ENCODE measurements at regions not wholly inside any gene's neighbourhood (a gene's known extent, or its start where the extent isn't known, plus 50 kb on each side); places are given as distances from the start of the nearest gene placed in this dataset.

GRCh38 chr2:155162494-155162893 lies 464.0 kb downstream of the KCNJ3 start:
- DNase-seq (ENCODE audit: low read depth), result no peak
- H3K4me3 ChIP-seq (ENCODE audit: low read depth, low read length), result no peak overlapping the region
- no peak for TF ChIP-seq CTCF (IDR thresholded peaks at IDR 0.05; ENCODE audit: insufficient read depth, low read length)

- H3K4me3 ChIP-seq (ENCODE audit: low read depth, low read length), result no peak overlapping the region
- TF ChIP-seq CTCF (IDR thresholded peaks at IDR 0.05; ENCODE audit: insufficient read depth, low read length), result no peak
- DNase-seq (ENCODE audit: low read depth), result no peak
These were observed 462.8 kb downstream of the KCNJ3 start for GRCh38 chr2:155161314-155161713.

GRCh38 chr2:155157711-155158110 lies 459.2 kb downstream of the KCNJ3 start:
- TF ChIP-seq CTCF (IDR thresholded peaks at IDR 0.05; ENCODE audit: insufficient read depth, low read length), result no peak
- no peak for DNase-seq (ENCODE audit: low read depth)
- H3K4me3 ChIP-seq (ENCODE audit: low read depth, low read length), result no peak overlapping the region

- no peak for TF ChIP-seq CTCF (IDR thresholded peaks at IDR 0.05; ENCODE audit: insufficient read depth, low read length)
- no peak overlapping the region for H3K4me3 ChIP-seq (ENCODE audit: low read depth, low read length)
- DNase-seq (ENCODE audit: low read depth), result no peak
These were observed 458.6 kb downstream of the KCNJ3 start for GRCh38 chr2:155157065-155157464.

GRCh38 chr2:155151945-155152344 lies 453.4 kb downstream of the KCNJ3 start:
- no peak for DNase-seq (ENCODE audit: low read depth)
- H3K4me3 ChIP-seq (ENCODE audit: low read depth, low read length), result no peak overlapping the region
- TF ChIP-seq CTCF (IDR thresholded peaks at IDR 0.05; ENCODE audit: insufficient read depth, low read length), result no peak

- H3K4me3 ChIP-seq (ENCODE audit: low read depth, low read length), result no peak overlapping the region
- TF ChIP-seq CTCF (IDR thresholded peaks at IDR 0.05; ENCODE audit: insufficient read depth, low read length), result no peak
- no peak for DNase-seq (ENCODE audit: low read depth)
These were observed 453.0 kb downstream of the KCNJ3 start for GRCh38 chr2:155151472-155151871.

- TF ChIP-seq CTCF (IDR thresholded peaks at IDR 0.05; ENCODE audit: insufficient read depth, low read length), result no peak
- no peak overlapping the region for H3K4me3 ChIP-seq (ENCODE audit: low read depth, low read length)
- no peak for DNase-seq (ENCODE audit: low read depth)
These were observed 447.3 kb downstream of the KCNJ3 start for GRCh38 chr2:155145758-155146229.
